Ishikawa (cell line): ENCODE measurements at regions not wholly inside any gene's neighbourhood (a gene's known extent, or its start where the extent isn't known, plus 50 kb on each side); places are given as distances from the start of the nearest gene placed in this dataset.

Experiments used
- CEBPB ChIP-seq: IDR thresholded peaks from 2 replicates; pipeline ENCODE4 v1.6.1; 2012
- CREB1 ChIP-seq: IDR thresholded peaks from 2 replicates; pipeline ENCODE4 v1.6.1; 2012; ENCODE audit warnings: low read depth
- EGR1 ChIP-seq: IDR thresholded peaks from 2 replicates; pipeline ENCODE4 v1.6.1; 2012
- EP300 ChIP-seq: IDR thresholded peaks from 2 replicates; pipeline ENCODE4 v1.6.1; 2012; ENCODE audit warnings: borderline replicate concordance
- FOXM1 ChIP-seq: IDR thresholded peaks from 2 replicates; pipeline ENCODE4 v1.6.1; 2012; ENCODE audit warnings: low read depth, borderline replicate concordance
- MAX ChIP-seq: IDR thresholded peaks from 2 replicates; pipeline ENCODE4 v1.6.1; 2012
- NFIC ChIP-seq: IDR thresholded peaks from 2 replicates; pipeline ENCODE4 v1.6.1; 2012
- RAD21 ChIP-seq: IDR thresholded peaks from 2 replicates; pipeline ENCODE4 v1.6.1; 2012; ENCODE audit warnings: low read depth
- REST ChIP-seq: IDR thresholded peaks from 2 replicates; pipeline ENCODE4 v1.6.1; 2012; ENCODE audit warnings: low read depth, mild to moderate bottlenecking
- TAF1 ChIP-seq: IDR thresholded peaks from 2 replicates; pipeline ENCODE4 v1.6.1; 2012; ENCODE audit warnings: low read depth, mild to moderate bottlenecking
- TCF12 ChIP-seq: IDR thresholded peaks from 2 replicates; pipeline ENCODE4 v1.6.1; 2012; ENCODE audit warnings: low read depth
- TEAD4 ChIP-seq: IDR thresholded peaks from 2 replicates; pipeline ENCODE4 v1.6.1; 2012
- USF1 ChIP-seq: IDR thresholded peaks from 2 replicates; pipeline ENCODE4 v1.6.1; 2012
- YY1 ChIP-seq: IDR thresholded peaks from 2 replicates; pipeline ENCODE4 v1.6.1; 2012; ENCODE audit warnings: low read depth
- ZBTB7A ChIP-seq: IDR thresholded peaks from 2 replicates; pipeline ENCODE4 v1.6.1; 2012; ENCODE audit warnings: low read depth

- TF ChIP-seq ZBTB7A: no peak
- TF ChIP-seq USF1: no peak
- no peak for TF ChIP-seq TEAD4
- no peak for TF ChIP-seq TCF12
- TF ChIP-seq NFIC: no peak
- TF ChIP-seq REST: no peak
- no peak for TF ChIP-seq TAF1
- no peak for TF ChIP-seq EGR1
- TF ChIP-seq CEBPB: no peak
- no peak for TF ChIP-seq CREB1
- no peak for TF ChIP-seq FOXM1
- TF ChIP-seq EP300: no peak
- no peak for TF ChIP-seq RAD21
- TF ChIP-seq MAX: no peak
These were observed 61.6 kb upstream of the HPCAL1 start for GRCh38 chr2:10240911-10241610.

GRCh38 chr2:10241641-10242430, 60.9 kb upstream of the HPCAL1 start:
- no peak for TF ChIP-seq EP300
- no peak for TF ChIP-seq TCF12
- no peak for TF ChIP-seq MAX
- TF ChIP-seq TEAD4: no peak
- no peak for TF ChIP-seq EGR1
- TF ChIP-seq NFIC: no peak
- no peak for TF ChIP-seq USF1
- no peak for TF ChIP-seq RAD21
- TF ChIP-seq CREB1: no peak
- TF ChIP-seq CEBPB: no peak
- no peak for TF ChIP-seq FOXM1
- TF ChIP-seq ZBTB7A: no peak
- TF ChIP-seq REST: no peak
- TF ChIP-seq TAF1: no peak
- TF ChIP-seq YY1: no peak

GRCh38 chr2:10242451-10242850, 60.3 kb upstream of the HPCAL1 start:
- no peak for TF ChIP-seq EGR1
- no peak for TF ChIP-seq REST
- TF ChIP-seq ZBTB7A: no peak

GRCh38 chr2:10242998-10243925, 59.4 kb upstream of the HPCAL1 start:
- no peak for TF ChIP-seq USF1
- TF ChIP-seq YY1: no peak
- no peak for TF ChIP-seq EP300
- TF ChIP-seq EGR1: no peak
- TF ChIP-seq TEAD4: no peak
- TF ChIP-seq CEBPB: no peak
- no peak for TF ChIP-seq RAD21
